ENCODE measurements at regions not wholly inside any gene's neighbourhood (a gene's known extent, or its start where the extent isn't known, plus 50 kb on each side); places are given as distances from the start of the nearest gene placed in this dataset.

DNA sequence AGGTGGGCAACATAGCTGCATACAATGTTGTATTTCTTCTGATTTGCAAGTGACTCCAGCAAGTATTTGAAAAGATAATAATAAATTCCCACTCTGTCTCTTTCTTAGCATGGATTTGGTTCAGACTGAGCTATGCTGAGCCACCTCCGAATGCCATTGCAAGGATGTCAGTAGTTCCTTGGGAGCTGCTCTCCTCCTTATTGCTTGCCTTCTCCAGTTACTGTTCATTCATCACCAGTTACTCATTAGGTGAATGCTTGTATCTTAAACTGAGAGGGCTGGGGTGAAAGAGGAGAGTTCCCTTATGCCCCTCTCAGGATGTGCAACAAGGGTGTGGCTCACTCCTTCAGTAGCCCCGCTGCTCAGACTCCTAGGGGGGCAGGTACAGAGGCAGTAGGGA is 78.4 kb upstream of the PRKAR2B start:
- Histone ChIP-seq H3K4me3 (no peak overlapping the region), H3K9me3 (no peaks in the 10 kb centered on the region), H3K27me3 (no peaks in the 10 kb centered on the region), H3K27ac (no peak overlapping the region), H3K36me3 (no peaks in the 10 kb centered on the region), H3K4me1 (no peaks in the 10 kb centered on the region)
- WGBS, 2 donors (ENCODE audit: low coverage in 1 of 2): 100% methylated on average over 1 of the region's 2 CpGs; no CpG with 5 or more reads in 1 of the 2 donors
- TF ChIP-seq, protein P1, sequence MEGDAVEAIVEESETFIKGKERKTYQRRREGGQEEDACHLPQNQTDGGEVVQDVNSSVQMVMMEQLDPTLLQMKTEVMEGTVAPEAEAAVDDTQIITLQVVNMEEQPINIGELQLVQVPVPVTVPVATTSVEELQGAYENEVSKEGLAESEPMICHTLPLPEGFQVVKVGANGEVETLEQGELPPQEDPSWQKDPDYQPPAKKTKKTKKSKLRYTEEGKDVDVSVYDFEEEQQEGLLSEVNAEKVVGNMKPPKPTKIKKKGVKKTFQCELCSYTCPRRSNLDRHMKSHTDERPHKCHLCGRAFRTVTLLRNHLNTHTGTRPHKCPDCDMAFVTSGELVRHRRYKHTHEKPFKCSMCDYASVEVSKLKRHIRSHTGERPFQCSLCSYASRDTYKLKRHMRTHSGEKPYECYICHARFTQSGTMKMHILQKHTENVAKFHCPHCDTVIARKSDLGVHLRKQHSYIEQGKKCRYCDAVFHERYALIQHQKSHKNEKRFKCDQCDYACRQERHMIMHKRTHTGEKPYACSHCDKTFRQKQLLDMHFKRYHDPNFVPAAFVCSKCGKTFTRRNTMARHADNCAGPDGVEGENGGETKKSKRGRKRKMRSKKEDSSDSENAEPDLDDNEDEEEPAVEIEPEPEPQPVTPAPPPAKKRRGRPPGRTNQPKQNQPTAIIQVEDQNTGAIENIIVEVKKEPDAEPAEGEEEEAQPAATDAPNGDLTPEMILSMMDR (IDR thresholded peaks at IDR 0.05): no peak
- TF ChIP-seq POLR2A (IDR thresholded peaks at IDR 0.05) (no peak), EP300 (IDR thresholded peaks at IDR 0.05) (no peak), POLR2AphosphoS5 (IDR thresholded peaks at IDR 0.05) (no peak)
- ATAC-seq: no peak

DNA sequence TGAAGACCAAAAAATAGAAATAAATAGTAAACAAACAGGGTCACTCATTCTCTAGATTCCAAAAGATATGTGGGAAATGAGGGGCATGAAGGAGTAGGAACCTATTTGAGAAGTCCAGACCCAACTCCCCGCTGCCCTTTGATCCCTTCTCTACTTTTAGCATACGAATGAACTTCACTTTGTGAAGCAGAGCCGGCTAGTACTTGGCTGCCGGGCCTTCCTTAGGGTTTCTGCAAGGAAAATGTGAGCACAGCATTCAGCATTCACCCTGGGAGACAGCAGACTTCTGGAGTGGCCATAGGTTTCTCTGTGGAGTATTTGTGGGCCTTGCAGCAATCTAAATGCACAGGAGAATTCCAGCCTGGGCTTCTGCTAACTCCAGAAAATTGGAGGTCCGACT is 76.3 kb upstream of the PRKAR2B start:
- H3K9me3 ChIP-seq: no peaks in the 10 kb centered on the region
- ATAC-seq: no peak
- TF ChIP-seq POLR2AphosphoS5 (IDR thresholded peaks at IDR 0.05) (no peak), EP300 (IDR thresholded peaks at IDR 0.05) (no peak), POLR2A (IDR thresholded peaks at IDR 0.05) (no peak)
- TF ChIP-seq, protein P1 (IDR thresholded peaks at IDR 0.05): no peak
- H3K4me1 ChIP-seq: no peaks in the 10 kb centered on the region
- no peaks in the 10 kb centered on the region for H3K36me3 ChIP-seq
- no peak overlapping the region for H3K4me3 ChIP-seq
- 100% methylated on average over 1 of the region's 5 CpGs for WGBS, 2 donors (ENCODE audit: low coverage in 1 of 2)
- H3K27ac ChIP-seq: no peak overlapping the region
- H3K27me3 ChIP-seq: no peaks in the 10 kb centered on the region

DNA sequence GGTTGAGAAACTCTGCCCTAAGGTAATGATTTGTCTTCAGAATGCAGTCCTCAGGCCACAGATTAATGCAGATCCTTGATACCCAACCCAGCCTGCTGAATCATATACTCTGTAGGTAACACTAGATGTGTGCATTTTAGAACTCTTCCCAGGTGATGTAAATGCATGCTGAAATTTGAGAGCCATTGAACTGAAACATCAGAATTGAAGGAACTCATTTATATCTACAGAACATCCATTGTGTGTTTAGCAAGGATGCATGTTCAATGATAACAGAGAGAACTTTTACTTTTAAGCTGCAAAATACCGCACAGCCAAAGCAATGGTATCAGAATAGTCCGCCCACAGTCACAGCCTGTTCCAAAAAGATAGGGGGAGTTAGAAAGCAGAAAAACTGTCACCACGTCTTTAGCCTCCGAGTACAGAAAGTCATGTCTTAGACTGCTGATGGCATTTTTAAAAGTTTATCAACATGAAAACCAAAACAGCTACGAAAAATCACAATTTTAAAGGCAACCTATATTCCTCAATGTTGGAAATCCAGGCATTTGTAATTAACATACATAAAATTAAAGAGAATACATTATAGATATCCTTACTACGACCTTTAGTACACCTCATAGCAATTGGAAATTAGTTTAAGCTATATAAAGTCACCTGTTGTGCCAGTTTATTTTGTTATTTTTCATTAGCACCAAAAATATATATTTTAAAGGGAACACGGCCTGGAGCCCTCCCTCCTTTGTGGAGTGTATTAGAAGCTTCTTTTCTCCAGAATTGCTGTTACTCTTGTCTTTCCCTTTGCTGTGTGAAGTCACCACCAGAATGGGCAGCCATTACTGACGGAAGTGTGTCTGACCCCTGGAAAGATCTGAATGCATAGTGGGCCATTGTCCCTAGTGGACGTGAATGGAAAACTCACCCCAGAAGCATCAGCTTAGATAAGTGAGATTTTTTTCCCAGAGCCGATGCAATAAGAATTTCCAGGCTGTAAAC is 65.8 kb upstream of the PRKAR2B start:
- H3K36me3 ChIP-seq: no peaks in the 10 kb centered on the region
- WGBS, 2 donors (ENCODE audit: low coverage in 1 of 2): 82 to 86% methylated on average over 8 to 10 of the region's 10 CpGs
- no peak for TF ChIP-seq EP300 (IDR thresholded peaks at IDR 0.05)
- TF ChIP-seq POLR2A (IDR thresholded peaks at IDR 0.05): no peak
- TF ChIP-seq, protein P1 (IDR thresholded peaks at IDR 0.05): no peak
- TF ChIP-seq POLR2AphosphoS5 (IDR thresholded peaks at IDR 0.05): no peak
- no peaks in the 10 kb centered on the region for H3K27me3 ChIP-seq
- H3K4me3 ChIP-seq: no peak overlapping the region
- H3K9me3 ChIP-seq: no peaks in the 10 kb centered on the region
- H3K27ac ChIP-seq: no peak overlapping the region
- H3K4me1 ChIP-seq: no peaks in the 10 kb centered on the region
- ATAC-seq: no peak

DNA sequence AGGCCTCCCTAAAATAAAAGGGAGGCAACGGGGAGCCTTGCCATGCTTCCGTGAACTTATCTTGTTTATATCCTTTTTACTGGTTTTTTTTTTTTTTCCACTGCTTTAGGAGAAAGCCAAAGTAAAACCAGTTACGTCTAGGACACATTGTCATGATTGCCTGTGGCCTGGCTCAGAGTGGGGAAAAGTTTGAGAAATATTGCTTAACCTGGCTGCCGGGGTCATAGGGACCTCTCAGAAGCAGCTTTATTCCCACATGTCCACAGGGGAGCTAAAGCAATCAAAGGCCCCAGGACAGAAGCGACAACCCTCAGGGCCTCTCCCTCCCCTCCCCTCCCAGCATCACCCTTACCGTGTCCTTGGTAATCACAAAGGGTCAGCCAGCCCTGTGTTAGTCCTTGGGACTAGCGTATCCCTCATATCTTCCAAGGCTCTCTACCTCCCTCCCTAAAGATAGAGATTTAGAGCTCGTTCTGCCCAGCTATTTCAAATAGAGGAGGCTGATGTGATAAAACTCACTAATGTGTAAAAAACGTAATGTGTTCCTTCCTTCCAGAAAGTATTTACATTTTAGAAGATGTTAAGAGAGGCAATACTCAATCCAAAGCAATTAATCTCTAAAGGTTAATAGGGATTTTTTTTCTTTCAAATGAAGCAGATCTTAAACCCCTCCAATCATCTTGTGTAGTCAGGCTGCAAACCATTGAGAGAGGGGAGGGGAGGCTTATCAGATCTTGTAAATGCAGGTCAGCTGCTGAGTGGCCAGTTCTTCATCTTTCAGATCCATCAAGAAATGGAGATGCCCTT is 64.8 kb upstream of the PRKAR2B start:
- no peak for ATAC-seq
- H3K4me3 ChIP-seq: no peak overlapping the region
- no peaks in the 10 kb centered on the region for H3K4me1 ChIP-seq
- no peaks in the 10 kb centered on the region for H3K36me3 ChIP-seq
- no peak overlapping the region for H3K27ac ChIP-seq
- 68 to 83% methylated on average over 4 to 7 of the region's 9 CpGs for WGBS, 2 donors (ENCODE audit: low coverage in 1 of 2)
- H3K9me3 ChIP-seq: no peaks in the 10 kb centered on the region
- no peaks in the 10 kb centered on the region for H3K27me3 ChIP-seq
- TF ChIP-seq POLR2AphosphoS5 (IDR thresholded peaks at IDR 0.05): no peak

DNA sequence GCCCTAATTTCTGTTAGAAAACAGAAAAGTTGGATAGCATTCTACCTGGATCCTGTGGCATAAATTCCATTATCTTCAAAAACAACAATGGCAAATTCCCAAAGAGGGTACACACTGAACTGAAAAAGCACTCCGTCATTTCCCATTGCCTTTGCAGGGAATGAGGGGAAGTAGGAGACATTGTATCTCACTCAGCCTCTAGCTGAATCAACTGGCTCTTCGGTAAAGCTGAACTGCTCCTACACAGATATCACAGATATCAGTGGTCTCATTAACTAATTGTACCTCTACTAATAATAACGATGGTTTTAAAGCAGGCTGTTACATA is 64.2 kb upstream of the PRKAR2B start:
- H3K27ac ChIP-seq: no peak overlapping the region

More for the DNA sequence above, 64.2 kb upstream of the PRKAR2B start:
- Histone ChIP-seq H3K9me3 (no peaks in the 10 kb centered on the region), H3K27me3 (no peaks in the 10 kb centered on the region), H3K36me3 (no peaks in the 10 kb centered on the region), H3K4me3 (no peak overlapping the region), H3K4me1 (no peaks in the 10 kb centered on the region)
- no peak for ATAC-seq
- TF ChIP-seq, protein P1 (IDR thresholded peaks at IDR 0.05): no peak
- TF ChIP-seq POLR2AphosphoS5 (IDR thresholded peaks at IDR 0.05): no peak
- 89 to 92% methylated on average over 3 of the region's 3 CpGs for WGBS, 2 donors (ENCODE audit: low coverage in 1 of 2)

Data from gastroesophageal sphincter (tissue), 4 donors.